Endodermal cell (in vitro differentiated cells): ENCODE measurements at regions not wholly inside any gene's neighbourhood (a gene's known extent, or its start where the extent isn't known, plus 50 kb on each side); places are given as distances from the start of the nearest gene placed in this dataset.

Experiments
- DNase-seq: peaks from one replicate; pipeline ENCODE4 v3.0.0-alpha.2; 2017
- H3K27ac ChIP-seq: 2 replicates; pipeline ENCODE4 v1.5.1; 2013; ENCODE audit warnings: mild to moderate bottlenecking, low read depth, low read length, moderate library complexity
- H3K27me3 ChIP-seq: 2 replicates; pipeline ENCODE4 v1.6.1; 2013; ENCODE audit warnings: mild to moderate bottlenecking, low read length, moderate library complexity; ENCODE audit not compliant: insufficient read depth, control insufficient read depth, poor library complexity, severe bottlenecking
- H3K36me3 ChIP-seq: 2 replicates; pipeline ENCODE4 v1.7.0; 2013; ENCODE audit warnings: mild to moderate bottlenecking, low read length, moderate library complexity; ENCODE audit not compliant: control insufficient read depth, insufficient read depth
- H3K4me1 ChIP-seq: one replicate; pipeline ENCODE4 v1.7.0; 2013; ENCODE audit warnings: low read length; ENCODE audit not compliant: control insufficient read depth, insufficient read depth
- H3K4me3 ChIP-seq: 2 replicates; pipeline ENCODE4 v1.5.1; 2013; ENCODE audit warnings: mild to moderate bottlenecking, low read length, moderate library complexity
- H3K9ac ChIP-seq: 2 replicates; pipeline ENCODE4 v1.6.1; 2013; ENCODE audit warnings: mild to moderate bottlenecking, low read length, moderate library complexity; ENCODE audit not compliant: poor library complexity, severe bottlenecking; ENCODE audit errors: extremely low read depth
- H3K9me3 ChIP-seq: 2 replicates; pipeline ENCODE4 v1.6.1; 2013; ENCODE audit warnings: mild to moderate bottlenecking, low read length, moderate library complexity; ENCODE audit not compliant: control insufficient read depth
- H3K27ac Mint-ChIP-seq: 2 replicates; pipeline ENCODE4 v1.8.0; 2020; ENCODE audit warnings: mixed read lengths
- H3K27me3 Mint-ChIP-seq: 2 replicates; pipeline ENCODE4 v1.8.0; 2021; ENCODE audit warnings: mild to moderate bottlenecking, mixed read lengths; ENCODE audit not compliant: insufficient read depth
- H3K36me3 Mint-ChIP-seq: 2 replicates; pipeline ENCODE4 v1.8.0; 2020; ENCODE audit warnings: low read depth, mixed read lengths
- H3K4me1 Mint-ChIP-seq: 2 replicates; pipeline ENCODE4 v1.8.0; 2020; ENCODE audit warnings: mixed read lengths
- H3K4me3 Mint-ChIP-seq: 2 replicates; pipeline ENCODE4 v1.8.0; 2020; ENCODE audit warnings: mild to moderate bottlenecking, moderate library complexity, mixed read lengths
- H3K9me3 Mint-ChIP-seq: 2 replicates; pipeline ENCODE4 v1.8.0; 2020; ENCODE audit warnings: mild to moderate bottlenecking, mixed read lengths
- CTCF ChIP-seq: fragments of 200-600 bp; sonication (generic); conservative IDR thresholded peaks from 2 replicates; pipeline ENCODE4 v1.5.0; 2021; ENCODE audit warnings: antibody characterized with exemption, mild to moderate bottlenecking
- WGBS, 2 experiments: methylation state at CpG; one replicate each; pipeline versions ENCODE4 v1.1.5 to v1.1.7; 2013; ENCODE audit warnings: missing lambda C conversion rate in 2 of 2, mixed read lengths in 1 of 2; ENCODE audit not compliant: insufficient coverage in 1 of 2, insufficient read length in 1 of 2; 5-methylcytosine and 5-hydroxymethylcytosine counted together

GRCh38 chr1:99445071-99445470 lies 180.8 kb downstream of the PLPPR4 start:
- no peak for DNase-seq
- Mint-ChIP-seq H3K4me1 (no peaks in the 10 kb centered on the region), H3K27ac (no peak overlapping the region), H3K4me3 (no peak overlapping the region), H3K27me3 (no peaks in the 10 kb centered on the region), H3K36me3 (no peaks in the 10 kb centered on the region), H3K9me3 (no peaks in the 10 kb centered on the region)
- Histone ChIP-seq H3K9me3 (no peaks in the 10 kb centered on the region), H3K27me3 (no peaks in the 10 kb centered on the region), H3K9ac (no peak overlapping the region), H3K27ac (no peak overlapping the region), H3K36me3 (no peaks in the 10 kb centered on the region), H3K4me3 (no peak overlapping the region), H3K4me1 (no peaks in the 10 kb centered on the region)
- TF ChIP-seq CTCF: no peak

GRCh38 chr1:99445486-99445885 lies 181.2 kb downstream of the PLPPR4 start:
- TF ChIP-seq CTCF: no peak
- Mint-ChIP-seq H3K27me3 (no peaks in the 10 kb centered on the region), H3K36me3 (no peaks in the 10 kb centered on the region), H3K4me3 (no peak overlapping the region), H3K27ac (no peak overlapping the region), H3K4me1 (no peaks in the 10 kb centered on the region), H3K9me3 (no peaks in the 10 kb centered on the region)
- no peak overlapping the region for H3K4me3 ChIP-seq
- no peaks in the 10 kb centered on the region for H3K4me1 ChIP-seq
- H3K27me3 ChIP-seq: no peaks in the 10 kb centered on the region
- no peak overlapping the region for H3K9ac ChIP-seq
- H3K27ac ChIP-seq: no peak overlapping the region
- 89% methylated on average over 1 of the region's 1 CpG; no CpG with 5 or more reads in 1 of the 2 experiments for WGBS, 2 experiments
- no peak for DNase-seq
- H3K9me3 ChIP-seq: no peaks in the 10 kb centered on the region
- no peaks in the 10 kb centered on the region for H3K36me3 ChIP-seq

- H3K27me3 Mint-ChIP-seq: no peaks in the 10 kb centered on the region
- Histone ChIP-seq H3K36me3 (no peaks in the 10 kb centered on the region), H3K4me1 (no peaks in the 10 kb centered on the region), H3K4me3 (no peak overlapping the region), H3K9ac (no peak overlapping the region), H3K9me3 (no peaks in the 10 kb centered on the region), H3K27ac (no peak overlapping the region), H3K27me3 (no peaks in the 10 kb centered on the region)
- no peaks in the 10 kb centered on the region for H3K9me3 Mint-ChIP-seq
- no peaks in the 10 kb centered on the region for H3K36me3 Mint-ChIP-seq
- no peak overlapping the region for H3K27ac Mint-ChIP-seq
- H3K4me1 Mint-ChIP-seq: no peaks in the 10 kb centered on the region
- DNase-seq: no peak
- TF ChIP-seq CTCF: no peak
- no peak overlapping the region for H3K4me3 Mint-ChIP-seq
These were observed 183.4 kb downstream of the PLPPR4 start for GRCh38 chr1:99447721-99448120.
